GM18511 (cell line): ENCODE measurements at regions not wholly inside any gene's neighbourhood (a gene's known extent, or its start where the extent isn't known, plus 50 kb on each side); places are given as distances from the start of the nearest gene placed in this dataset.
"Not testable (repeated sequence)": the region's sequence is repeated elsewhere in the genome, so short reads cannot be mapped to it uniquely, and the experiment has no call there.

ENCODE experiments used
- ATAC-seq: cut with Tn5 transposase; IDR thresholded peaks from one replicate; pipeline ENCODE4 v1.9.1; 2021; ENCODE audit warnings: mild to moderate bottlenecking, moderate library complexity; ENCODE audit not compliant: unreplicated experiment

GRCh38 chr2:215863687-215864086 lies 149.7 kb downstream of the MREG start:
- no peak for ATAC-seq

GRCh38 chr2:215862351-215862771 lies 151.0 kb downstream of the MREG start:
- ATAC-seq, result no peak

- no peak for ATAC-seq
Observed at GRCh38 chr2:215861607-215862350, 151.6 kb downstream of the MREG start.

GRCh38 chr2:215856080-215856479 lies 157.3 kb downstream of the MREG start:
- no peak for ATAC-seq

GRCh38 chr2:215855308-215855707 lies 158.0 kb downstream of the MREG start:
- not testable (repeated sequence) for ATAC-seq

GRCh38 chr2:215854008-215854407 lies 159.3 kb downstream of the MREG start:
- ATAC-seq, result no peak

GRCh38 chr2:215851696-215852095 lies 161.7 kb downstream of the MREG start:
- no peak for ATAC-seq

- no peak for ATAC-seq
Observed at GRCh38 chr2:215851082-215851481, 162.3 kb downstream of the MREG start.

GRCh38 chr2:215850380-215850779 lies 163.0 kb downstream of the MREG start:
- no peak for ATAC-seq

- no peak for ATAC-seq
Observed at GRCh38 chr2:215849771-215850170, 163.6 kb downstream of the MREG start.

- ATAC-seq, result no peak
Observed at GRCh38 chr2:215848698-215849097, 164.7 kb downstream of the MREG start.

- ATAC-seq, result no peak
Observed at GRCh38 chr2:215848146-215848545, 165.2 kb downstream of the MREG start.

GRCh38 chr2:215847718-215848117 lies 165.6 kb downstream of the MREG start:
- ATAC-seq, result no peak

GRCh38 chr2:215847056-215847455 lies 166.3 kb downstream of the MREG start:
- ATAC-seq, result no peak

- ATAC-seq, result peak; percentile 82
Observed at GRCh38 chr2:215845839-215846586, 167.3 kb downstream of the MREG start.

GRCh38 chr2:215843579-215843978 lies 169.8 kb downstream of the MREG start:
- no peak for ATAC-seq

- ATAC-seq, result peak; percentile 5
Observed at GRCh38 chr2:215841175-215841816, 172.1 kb downstream of the MREG start.

GRCh38 chr2:215839816-215840215 lies 173.5 kb downstream of the MREG start:
- ATAC-seq, result no peak

- ATAC-seq, result no peak
Observed at GRCh38 chr2:215839309-215839708, 174.0 kb downstream of the MREG start.

GRCh38 chr2:215836881-215837280 lies 176.5 kb downstream of the MREG start:
- ATAC-seq, result no peak

- ATAC-seq, result no peak
Observed at GRCh38 chr2:215835657-215836056, 177.7 kb downstream of the MREG start.

GRCh38 chr2:215835231-215835630 lies 178.1 kb downstream of the MREG start:
- ATAC-seq, result no peak
